ENCODE measurements at regions not wholly inside any gene's neighbourhood (a gene's known extent, or its start where the extent isn't known, plus 50 kb on each side); places are given as distances from the start of the nearest gene placed in this dataset.

GRCh38 chr7:39810710-39811109 is 139.3 kb upstream of the CDK13 start:
- TF ChIP-seq CTCF (IDR thresholded peaks at IDR 0.05) = no peak
- TF ChIP-seq POLR2AphosphoS5 (IDR thresholded peaks at IDR 0.05; ENCODE audit: insufficient read depth in 1 of 2, low read depth in 1 of 2) = no peak
- TF ChIP-seq POLR2A (IDR thresholded peaks at IDR 0.05) = no peak

Measured in vagina (tissue), 2 donors.